ENCODE measurements at regions not wholly inside any gene's neighbourhood (a gene's known extent, or its start where the extent isn't known, plus 50 kb on each side); places are given as distances from the start of the nearest gene placed in this dataset.
"Not testable (repeated sequence)": the region's sequence is repeated elsewhere in the genome, so short reads cannot be mapped to it uniquely, and the experiment has no call there.

DNA sequence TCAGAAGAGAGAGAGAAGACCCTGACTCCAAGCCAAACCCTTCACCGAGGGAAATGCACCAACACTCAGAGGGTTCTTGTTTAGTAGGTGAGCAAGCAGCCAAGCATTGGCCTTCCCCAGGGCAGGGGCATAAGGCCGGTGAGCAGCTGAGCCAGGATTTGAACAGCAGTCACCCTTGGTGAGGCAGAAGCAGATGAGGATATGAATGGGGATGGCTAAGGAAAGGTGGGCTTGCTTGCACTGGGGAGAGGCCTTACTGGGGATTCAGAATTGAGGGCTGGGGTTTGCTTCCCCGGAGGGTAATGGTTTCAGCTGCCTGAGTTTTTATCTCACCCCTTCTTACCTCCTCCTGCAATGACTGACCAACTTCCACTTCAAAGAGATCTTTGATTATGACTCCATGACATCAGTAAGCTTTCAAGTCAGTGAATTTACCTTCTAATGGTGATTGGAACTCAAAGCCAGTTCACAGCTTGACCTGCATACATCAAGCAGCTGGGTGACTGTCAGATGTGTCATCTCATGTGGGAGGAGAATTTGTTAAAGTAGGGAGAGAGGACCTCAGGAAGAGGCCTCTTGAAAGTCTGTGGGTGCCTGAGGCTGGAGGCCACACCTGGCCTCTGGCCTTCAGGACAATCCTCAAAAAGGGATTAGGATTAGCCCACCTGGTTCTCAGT is 114.5 kb upstream of the PLGLB2 start:
- not testable (repeated sequence) for DNase-seq

DNA sequence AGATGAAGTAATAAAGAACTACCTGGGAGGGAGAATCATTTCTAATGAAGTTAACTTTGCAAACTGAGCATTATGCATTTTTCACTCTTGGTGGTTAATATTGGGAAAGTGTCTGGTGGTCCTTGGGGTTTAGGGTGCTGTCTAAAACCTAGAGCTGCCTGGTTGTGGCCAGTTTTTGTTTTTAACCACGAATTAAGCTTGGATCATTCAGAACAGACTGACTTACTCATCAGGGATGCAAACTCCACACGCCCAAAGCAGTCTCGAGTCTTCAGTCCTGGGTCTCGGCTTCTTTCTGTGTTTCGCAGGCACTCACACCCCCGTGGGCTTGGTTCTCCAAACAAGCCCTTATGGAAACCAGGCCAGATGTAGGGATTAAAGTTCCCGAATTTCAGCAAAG is 113.8 kb upstream of the PLGLB2 start:
- not testable (repeated sequence) for DNase-seq

DNA sequence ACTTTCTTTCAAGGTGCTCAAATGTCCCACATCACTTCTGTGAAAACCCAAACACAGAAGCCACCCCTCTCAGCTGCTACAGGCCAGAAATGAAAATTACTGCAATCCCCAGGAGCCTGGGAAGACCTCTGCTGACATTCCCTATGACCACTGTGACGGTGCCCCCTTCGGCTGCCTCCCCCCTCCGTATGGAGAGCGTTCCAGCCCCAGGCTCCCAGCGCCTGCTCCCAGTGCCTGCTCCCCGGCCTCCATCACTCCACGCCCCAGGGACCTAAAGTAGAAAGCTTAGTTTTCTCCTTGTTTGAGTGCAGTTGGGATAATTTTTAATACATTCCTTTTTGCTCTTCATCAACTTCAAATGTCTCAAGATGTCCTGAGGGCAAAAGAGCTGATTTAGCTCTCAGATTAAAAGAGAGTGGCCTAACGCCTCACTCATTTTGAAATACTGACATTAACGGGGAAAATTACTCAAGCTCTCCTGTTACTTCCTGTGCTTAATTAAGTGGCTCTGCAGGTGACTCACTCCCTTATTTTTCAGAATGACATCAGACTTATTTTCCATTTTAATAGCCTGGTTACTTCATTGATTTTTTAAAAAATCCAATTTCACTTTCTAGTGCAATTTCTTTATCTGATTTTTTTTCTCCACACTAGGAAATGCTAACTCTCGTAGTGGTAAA is 112.8 kb upstream of the PLGLB2 start:
- not testable (repeated sequence) for DNase-seq

DNA sequence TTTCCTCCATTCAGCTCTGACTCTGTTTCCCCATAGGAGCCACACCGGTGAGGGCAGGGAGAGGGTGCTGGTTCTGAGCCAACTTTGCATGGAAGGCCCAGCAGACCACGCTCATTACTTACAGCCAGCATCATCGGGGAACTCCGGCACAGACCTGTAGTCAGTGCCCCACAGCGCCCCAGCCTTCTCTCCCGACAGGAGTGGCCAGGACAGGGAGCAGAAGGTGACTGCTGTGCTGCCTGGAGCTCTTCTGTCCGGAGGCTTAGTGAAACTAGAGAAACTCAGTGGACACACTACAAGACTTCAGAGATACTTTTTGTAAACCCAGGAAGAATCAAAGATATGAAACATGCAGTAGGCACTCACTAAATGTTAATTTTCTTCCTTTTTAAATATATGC is 111.6 kb upstream of the PLGLB2 start:
- not testable (repeated sequence) for DNase-seq

DNA sequence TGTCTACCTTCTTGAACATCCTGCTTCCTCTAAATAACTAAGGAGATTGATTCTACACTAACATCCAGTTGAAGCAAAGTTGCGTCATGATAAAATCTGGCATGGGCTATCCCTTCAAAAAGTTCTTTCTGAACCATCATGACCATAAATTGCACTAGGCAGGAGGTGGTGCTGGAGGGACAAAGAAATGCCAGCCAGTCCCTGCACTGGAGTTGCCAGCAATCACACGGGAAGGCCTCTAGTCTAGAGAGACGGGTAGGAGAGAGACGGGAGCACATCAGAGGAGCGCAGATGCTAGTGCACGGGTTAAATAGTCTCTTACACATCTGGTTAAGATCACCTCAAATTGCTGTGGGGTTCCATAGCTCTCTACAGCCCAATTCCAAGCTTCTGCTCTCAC is 111.2 kb upstream of the PLGLB2 start:
- not testable (repeated sequence) for DNase-seq

DNA sequence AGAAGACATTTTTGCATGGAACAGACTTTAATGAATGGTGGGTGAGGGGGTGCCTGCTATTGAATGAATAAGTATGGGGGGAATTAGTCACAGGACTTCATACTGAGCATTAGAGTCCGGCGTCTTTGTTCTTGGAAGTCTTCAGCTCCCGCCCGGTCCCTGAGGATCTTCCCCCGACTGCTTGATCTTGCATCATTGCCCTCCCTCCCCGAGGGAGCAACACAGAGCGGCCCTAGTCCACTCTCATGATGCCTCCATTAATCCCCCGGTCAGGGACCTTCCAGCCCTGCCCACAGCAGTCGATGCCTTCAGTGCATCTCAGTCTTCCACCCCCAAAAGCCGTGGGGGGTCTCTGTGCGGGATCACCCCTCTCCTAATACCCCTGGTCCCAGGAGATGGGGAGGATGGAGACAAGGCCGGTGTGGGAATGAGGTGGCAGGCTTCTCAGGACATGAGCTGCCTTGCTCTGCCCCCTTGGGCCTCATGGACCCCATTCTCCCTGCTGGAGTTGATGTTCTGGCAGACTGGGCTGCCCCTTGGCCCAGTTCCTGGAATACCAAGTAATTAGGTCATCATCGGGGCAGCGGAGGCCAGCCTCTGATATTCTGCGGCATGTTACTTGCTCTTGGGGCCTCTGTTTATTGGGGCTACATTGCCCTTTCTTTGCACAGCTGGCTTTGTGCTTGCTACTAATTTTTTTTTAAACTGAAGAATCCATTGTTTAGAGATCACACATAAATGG is 110.5 kb upstream of the PLGLB2 start:
- DNase-seq: not testable (repeated sequence)

DNA sequence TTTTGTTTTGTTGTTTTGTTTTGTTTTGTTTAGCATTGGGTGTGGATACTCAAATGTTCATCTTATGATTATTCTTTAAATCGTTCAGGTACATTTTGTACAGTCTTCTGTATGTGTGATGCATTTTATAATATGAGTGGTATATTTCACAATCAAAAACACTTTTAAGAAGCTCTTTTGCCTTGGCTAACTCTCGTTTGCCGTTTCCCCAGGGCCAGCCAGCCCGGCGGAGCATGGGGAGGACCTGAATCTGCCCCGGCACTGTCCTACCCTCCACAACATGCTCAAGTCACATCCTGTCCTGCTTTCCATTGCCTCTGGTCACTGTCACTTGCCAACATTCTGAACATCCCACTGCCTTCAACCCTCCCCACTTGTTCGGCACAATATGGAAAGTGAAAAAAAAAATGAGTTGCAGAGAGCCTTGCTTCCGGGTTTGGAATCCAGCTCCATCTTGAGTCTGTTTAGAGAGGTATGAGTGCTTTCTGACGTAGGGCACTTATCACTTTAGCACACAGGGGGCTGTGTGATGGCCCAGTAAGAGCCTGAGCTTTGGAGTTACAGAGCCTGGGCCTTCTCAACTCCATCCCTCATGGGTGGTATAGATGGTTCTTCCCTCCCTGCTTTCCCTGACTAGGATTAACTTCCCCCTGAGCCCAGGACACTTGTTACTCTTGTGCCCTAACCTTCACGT is 109.6 kb upstream of the PLGLB2 start:
- DNase-seq: not testable (repeated sequence)

DNA sequence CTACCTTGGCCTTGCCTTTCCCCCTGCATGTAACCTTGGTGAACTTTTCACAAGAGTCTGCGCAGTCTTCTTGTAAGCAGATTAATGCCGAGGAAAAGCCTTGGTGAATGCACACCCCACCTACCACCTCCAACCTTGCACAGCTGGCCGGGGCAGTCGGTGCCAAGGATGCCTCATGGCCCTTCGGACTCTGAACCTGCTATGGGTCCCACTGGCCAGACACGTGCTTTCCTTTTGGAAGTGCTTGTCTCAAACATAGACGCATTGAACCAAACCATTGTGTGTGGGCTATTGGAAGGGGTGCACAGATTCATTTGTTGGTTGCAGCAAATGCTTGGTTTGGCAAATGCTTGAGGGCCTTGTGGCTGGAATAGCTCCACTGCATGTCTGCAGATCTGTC is 109.0 kb upstream of the PLGLB2 start:
- DNase-seq: not testable (repeated sequence)

DNA sequence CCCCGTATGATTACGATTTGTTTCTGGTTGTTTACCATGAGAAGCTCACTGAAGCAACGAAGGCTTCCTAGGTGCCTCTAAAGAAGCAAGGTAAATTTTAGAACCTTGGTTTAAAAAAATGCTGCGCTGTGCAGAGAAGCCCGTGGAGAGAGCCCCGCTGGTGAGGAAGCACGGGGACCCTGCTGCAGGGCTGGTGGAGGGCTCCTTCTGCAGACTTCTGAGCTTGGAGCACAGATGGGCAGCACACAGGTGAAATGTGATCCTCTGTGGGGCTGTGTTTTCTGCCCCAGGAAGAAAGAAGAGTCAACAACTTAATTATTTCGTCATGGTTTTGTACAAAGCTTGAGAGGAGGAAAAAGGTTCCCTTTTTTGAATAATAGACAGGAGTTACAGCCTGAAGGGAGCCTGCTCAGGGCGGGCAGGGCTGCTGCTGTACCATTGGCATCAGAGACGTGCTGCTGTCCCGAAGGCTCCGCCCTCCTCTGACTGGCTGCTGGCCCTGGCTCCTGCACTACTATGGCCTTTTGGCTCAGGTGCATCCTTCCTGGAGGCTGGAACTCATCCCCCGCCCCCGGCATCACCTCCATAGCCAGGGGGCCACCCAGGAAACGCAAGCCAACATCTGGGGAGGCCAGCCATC is 108.0 kb upstream of the PLGLB2 start:
- not testable (repeated sequence) for DNase-seq

DNA sequence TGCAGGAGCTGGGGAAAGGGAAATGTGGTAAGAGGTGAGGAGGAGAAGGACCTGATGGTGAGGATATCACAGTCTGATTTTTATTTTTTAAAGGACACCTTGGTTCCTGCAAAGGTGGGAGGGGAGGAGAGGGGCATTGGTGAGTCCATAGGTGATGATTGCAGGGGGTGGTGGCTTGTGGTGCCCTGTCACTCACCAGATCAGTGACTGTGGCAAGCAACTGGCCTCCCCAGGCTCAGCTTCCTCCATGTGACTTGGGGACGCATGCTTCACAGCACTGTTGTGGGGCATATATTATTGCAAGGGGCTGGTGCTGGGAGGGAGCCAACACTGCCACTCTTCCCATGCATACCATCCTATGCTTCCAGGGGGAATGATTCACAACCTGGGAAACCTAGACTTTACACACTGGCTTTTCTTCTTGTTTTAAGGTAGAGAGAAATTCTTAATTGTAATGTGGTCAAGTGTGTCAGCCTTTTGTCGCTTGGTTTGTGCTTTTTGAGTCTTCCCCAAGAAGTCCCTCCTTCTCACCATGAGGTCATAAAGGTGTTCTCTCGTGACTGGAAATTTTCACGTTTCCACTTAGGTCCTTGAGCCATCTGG is 106.8 kb upstream of the PLGLB2 start:
- not testable (repeated sequence) for DNase-seq

DNA sequence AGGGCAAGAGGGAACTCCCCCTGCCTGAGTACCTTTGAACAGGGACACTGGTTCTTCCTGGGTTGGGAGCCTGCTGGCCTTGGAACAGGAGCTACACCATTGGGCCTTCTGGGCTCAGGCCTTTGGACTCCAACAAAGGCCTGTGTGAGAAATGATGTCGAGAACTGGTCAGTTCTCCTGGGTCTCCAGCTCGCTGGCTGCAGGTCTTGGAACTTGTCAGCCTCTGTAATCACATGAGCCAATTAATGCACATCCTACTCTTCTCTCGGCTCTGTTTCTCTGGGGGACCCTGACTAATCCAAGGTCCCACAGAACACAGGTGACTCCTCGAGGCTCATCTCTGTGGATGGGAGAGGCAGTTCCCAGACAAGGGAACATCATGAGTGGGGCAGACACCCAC is 104.7 kb upstream of the PLGLB2 start:
- not testable (repeated sequence) for DNase-seq

DNA sequence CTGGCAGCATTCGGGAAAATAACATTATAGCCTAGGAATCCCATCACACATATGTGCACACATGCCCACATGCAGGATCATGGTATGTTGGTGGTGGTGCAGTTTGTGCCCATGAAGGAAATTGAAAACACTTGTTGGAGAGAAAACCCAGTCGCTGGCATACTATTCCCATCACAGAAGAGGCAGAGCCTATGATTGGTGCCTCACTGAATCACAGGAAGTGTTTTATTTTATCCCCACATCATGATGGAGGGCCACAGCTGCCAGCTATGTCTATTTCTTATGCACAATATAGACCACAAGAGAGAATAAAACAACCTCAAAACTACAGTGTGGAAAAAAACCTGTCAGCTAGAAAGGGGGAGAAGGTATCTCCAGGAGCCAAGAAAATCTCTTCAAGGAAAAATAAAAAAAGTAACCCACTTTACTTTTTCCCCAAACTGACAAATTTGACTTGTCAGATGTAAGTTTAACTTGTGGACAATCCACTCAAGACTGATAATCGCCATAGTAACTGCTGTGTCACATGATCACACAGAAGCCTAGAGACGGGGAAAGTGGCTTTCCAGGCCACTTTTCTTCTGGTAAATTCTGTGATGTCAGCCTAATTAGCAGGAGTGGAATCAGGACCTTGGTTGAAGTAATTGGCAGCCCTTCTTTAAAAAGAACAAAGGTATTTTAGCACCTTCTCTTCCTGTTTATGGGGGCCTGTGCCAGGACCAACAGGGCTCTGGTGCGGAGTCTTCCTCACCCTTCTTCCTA is 100.0 kb upstream of the PLGLB2 start:
- DNase-seq: peak; percentile 24

DNA sequence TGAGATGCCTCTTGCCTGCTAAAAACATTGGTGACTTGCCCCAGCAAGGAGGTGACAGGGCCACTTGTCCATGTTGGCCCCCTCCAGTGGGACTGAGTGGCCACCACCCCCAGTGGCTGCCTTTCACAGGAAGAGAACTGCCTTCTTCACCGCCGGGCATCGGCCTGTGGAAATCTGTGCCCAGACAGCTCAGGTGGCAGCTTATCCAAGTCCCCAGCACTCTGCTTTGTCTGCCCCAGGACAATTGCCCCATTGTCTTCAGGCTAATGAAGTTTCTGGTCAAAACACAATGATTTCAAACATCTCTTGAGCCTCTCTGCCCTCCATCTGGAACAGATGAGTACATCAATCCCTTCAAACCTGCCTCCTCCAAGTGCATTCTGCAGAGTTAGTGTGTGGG is 99.1 kb upstream of the PLGLB2 start:
- DNase-seq: not testable (repeated sequence)

DNA sequence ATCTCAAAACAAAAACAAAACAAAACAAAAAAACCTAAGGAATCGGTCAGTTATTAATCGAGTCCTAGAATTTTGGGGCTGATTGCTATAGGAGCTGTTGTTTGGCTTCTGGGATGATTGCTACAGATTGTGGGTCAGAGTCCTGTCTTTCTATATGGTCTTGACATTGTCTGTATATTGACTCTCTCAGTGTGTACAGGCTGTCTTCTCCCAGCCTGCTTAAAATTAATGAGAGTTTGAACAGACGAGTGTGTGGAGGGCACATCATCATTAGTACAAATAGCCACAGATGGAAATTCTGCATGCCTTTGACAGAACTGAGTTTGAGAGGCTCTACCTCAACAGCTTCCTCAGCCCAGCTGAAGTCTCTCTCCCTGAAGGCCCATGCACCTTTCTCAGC is 98.0 kb upstream of the PLGLB2 start:
- DNase-seq: not testable (repeated sequence)

DNA sequence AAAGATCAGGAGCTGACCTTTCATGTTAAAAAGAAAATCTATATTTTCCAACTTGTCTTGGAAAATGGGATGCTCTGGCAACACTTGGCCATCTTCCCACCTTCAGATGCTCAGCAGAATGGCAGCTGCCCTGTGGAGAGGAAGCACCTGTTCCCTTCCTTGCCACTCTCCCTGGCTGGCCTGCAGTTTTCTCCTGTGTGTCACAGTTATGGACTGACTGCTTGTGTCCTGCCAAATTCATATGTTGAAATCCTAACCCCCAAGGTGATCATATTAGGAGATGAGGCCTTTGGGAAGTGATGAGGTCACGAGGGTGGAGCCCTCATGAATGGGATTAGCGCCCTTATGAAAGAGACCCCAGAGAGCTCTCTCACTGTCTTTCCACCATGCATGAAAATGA is 97.0 kb upstream of the PLGLB2 start:
- DNase-seq: not testable (repeated sequence)

DNA sequence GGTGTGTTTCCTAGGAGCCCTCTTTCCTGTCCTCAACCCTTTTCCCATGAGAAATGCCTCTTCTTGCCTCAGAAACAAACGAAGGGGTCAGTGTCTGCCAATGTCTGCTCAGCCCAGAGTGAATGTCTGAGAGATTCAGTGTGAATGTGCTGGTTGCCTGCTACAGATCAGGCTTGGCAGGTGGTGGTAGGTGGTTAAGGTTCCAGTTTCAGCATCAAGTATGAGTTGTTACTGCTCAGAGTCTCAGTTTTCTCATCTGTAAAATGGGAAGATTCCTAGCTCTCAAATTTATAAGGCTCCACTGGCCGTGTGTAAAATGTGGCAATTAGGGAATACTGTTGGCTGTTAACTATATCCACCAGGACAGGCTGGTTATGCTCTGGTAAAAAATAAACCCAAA is 96.3 kb upstream of the PLGLB2 start:
- DNase-seq: not testable (repeated sequence)

DNA sequence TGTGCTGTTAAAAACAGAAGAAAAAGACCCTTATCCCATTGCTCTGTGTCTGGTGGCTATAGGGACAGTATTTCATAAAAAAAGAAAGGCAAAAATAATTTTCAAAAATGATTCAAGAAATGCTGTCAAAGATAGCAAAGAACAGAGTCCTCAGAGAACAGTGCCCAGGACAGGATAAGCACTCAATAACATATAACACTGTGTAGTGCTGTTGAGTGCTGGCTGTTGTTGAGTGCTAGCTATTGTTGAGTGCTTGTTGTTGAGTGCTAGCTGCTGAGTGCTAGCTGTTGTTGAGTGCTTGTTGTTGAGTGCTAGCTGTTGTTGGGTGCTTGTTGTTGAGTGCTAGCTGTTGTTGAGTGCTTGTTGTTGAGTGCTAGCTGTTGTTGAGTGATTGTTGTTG is 94.5 kb upstream of the PLGLB2 start:
- not testable (repeated sequence) for DNase-seq

DNA sequence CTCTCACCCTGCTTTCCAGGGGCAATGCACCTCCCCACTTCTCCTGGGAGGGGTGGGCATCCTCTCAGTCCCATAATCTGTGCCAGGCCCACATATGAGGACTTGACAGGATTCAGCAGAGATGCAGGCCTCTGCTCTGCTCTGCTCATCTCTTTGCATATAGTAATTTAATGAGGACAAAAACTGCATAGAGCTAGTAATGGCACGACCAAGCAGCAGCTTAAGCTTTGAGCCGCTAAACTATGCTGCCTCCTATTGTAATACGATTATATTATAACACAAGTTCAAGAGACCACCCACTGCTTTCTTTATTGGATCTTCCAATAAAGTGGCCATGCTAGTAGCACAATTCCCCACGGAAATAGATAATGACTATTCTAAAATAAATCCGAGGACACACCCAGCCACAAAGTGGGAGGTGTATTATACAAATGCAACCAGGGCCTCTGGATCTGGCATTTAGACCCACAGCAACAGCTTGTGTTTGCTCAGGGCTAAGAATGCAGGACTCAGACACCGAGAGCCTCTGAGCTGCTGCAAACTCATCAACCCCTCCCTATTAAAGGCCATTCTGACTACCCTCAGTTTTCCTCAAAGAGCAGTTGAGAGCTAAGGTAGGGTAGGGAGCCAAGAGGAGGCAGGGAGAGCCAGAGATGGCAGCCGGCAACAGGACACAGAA is 93.6 kb upstream of the PLGLB2 start:
- DNase-seq: not testable (repeated sequence)

DNA sequence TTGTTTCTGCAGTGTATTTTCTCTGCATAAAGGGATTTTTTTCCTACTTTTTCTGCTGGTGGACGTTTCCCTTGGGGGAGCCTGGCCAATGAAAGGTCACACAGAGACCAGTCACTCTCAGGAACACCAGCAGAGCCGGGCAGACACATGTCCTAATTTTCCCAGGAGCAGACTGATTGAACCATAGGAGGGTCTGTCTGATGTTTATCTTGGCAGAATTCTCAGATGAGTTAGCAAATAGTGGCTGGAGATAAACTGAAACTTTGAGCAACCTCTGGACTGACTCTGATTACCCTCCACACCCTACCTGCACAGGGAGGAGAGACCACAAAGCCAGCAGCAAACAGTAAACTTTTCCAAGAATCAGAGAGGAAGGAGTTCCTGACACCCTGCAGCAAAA is 90.0 kb upstream of the PLGLB2 start:
- not testable (repeated sequence) for DNase-seq

DNA sequence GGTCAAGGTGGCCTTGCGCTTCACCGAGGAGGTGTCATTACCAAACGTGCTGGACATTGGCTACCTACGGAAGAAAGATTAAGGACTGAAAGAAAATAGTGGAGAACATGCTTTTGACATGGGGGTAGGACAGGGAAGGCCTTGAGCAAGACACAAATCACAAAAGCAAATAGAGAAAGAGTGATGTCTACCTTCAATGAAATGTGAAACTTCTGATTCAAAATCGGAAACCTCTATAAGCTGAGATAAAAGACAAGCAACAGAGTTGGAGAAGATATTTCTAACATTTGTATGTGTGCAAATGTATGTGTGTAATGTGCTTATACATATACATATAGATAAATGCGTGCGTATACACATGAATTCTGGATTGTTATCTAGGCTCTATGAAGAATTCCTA is 89.5 kb upstream of the PLGLB2 start:
- not testable (repeated sequence) for DNase-seq

DNA sequence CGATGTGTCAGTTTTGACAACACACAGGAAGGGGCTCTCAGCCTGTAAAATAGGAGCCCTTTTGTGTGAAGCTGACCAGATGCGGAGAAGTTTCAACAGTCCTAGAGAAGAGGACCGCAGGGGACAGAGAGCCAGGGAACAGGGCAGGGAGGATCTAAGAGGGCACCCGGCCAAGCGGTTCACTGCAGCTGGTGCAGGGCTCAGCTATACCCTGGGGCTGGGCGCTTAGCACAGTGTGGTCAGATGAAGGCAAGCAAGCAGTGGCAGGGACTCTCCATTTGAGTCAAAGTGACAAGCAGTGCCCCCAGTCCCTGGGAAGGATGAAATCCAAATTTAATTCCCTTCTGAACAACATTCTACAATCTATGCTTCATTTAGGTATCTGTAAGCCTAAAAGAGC is 88.9 kb upstream of the PLGLB2 start:
- not testable (repeated sequence) for DNase-seq

Measured in hematopoietic multipotent progenitor cell treated with erythropoietin and hydrocortisone succinate and interleukin-3 and kit ligand, for 6 days (in vitro differentiated cells).